ENCODE measurements at regions not wholly inside any gene's neighbourhood (a gene's known extent, or its start where the extent isn't known, plus 50 kb on each side); places are given as distances from the start of the nearest gene placed in this dataset.

- no peaks in the 10 kb centered on the region for H3K9me3 ChIP-seq (ENCODE audit: low read depth, low read length)
- TF ChIP-seq, protein P1, sequence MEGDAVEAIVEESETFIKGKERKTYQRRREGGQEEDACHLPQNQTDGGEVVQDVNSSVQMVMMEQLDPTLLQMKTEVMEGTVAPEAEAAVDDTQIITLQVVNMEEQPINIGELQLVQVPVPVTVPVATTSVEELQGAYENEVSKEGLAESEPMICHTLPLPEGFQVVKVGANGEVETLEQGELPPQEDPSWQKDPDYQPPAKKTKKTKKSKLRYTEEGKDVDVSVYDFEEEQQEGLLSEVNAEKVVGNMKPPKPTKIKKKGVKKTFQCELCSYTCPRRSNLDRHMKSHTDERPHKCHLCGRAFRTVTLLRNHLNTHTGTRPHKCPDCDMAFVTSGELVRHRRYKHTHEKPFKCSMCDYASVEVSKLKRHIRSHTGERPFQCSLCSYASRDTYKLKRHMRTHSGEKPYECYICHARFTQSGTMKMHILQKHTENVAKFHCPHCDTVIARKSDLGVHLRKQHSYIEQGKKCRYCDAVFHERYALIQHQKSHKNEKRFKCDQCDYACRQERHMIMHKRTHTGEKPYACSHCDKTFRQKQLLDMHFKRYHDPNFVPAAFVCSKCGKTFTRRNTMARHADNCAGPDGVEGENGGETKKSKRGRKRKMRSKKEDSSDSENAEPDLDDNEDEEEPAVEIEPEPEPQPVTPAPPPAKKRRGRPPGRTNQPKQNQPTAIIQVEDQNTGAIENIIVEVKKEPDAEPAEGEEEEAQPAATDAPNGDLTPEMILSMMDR (IDR thresholded peaks at IDR 0.05; ENCODE audit: extremely low read depth, low read depth, low read length), result no peak
- H2AFZ ChIP-seq (ENCODE audit: low read length), result no peak overlapping the region
- no peak overlapping the region for H3K4me3 ChIP-seq (ENCODE audit: insufficient read depth, low read length)
- no peak overlapping the region for H3K4me2 ChIP-seq (ENCODE audit: insufficient read depth, low read length)
- H3K4me1 ChIP-seq (ENCODE audit: insufficient read depth, low read length), result no peaks in the 10 kb centered on the region
- H3K27me3 ChIP-seq (ENCODE audit: insufficient read depth, low read length), result no peaks in the 10 kb centered on the region
- no peaks in the 10 kb centered on the region for H4K20me1 ChIP-seq (ENCODE audit: insufficient read depth, low read length)
- no peak for DNase-seq (ENCODE audit: insufficient read length, low spot score, missing footprints)
- no peaks in the 10 kb centered on the region for H3K79me2 ChIP-seq (ENCODE audit: insufficient read depth, low read length)
- H3K27ac ChIP-seq (ENCODE audit: low read depth, low read length), result no peak overlapping the region
- H3K36me3 ChIP-seq (ENCODE audit: insufficient read depth, low read length), result no peaks in the 10 kb centered on the region
Observed at GRCh38 chr5:166373817-166374216, 1917.6 kb upstream of the WWC1 start.

GRCh38 chr5:166377756-166378155, 1913.7 kb upstream of the WWC1 start:
- no peak for DNase-seq (ENCODE audit: insufficient read length, low spot score, missing footprints)
- H3K4me3 ChIP-seq (ENCODE audit: insufficient read depth, low read length), result no peak overlapping the region
- H3K4me2 ChIP-seq (ENCODE audit: insufficient read depth, low read length), result no peak overlapping the region
- no peak overlapping the region for H3K27ac ChIP-seq (ENCODE audit: low read depth, low read length)
- no peaks in the 10 kb centered on the region for H3K79me2 ChIP-seq (ENCODE audit: insufficient read depth, low read length)
- no peak overlapping the region for H2AFZ ChIP-seq (ENCODE audit: low read length)
- no peaks in the 10 kb centered on the region for H3K27me3 ChIP-seq (ENCODE audit: insufficient read depth, low read length)
- no peaks in the 10 kb centered on the region for H3K36me3 ChIP-seq (ENCODE audit: insufficient read depth, low read length)
- no peaks in the 10 kb centered on the region for H3K9me3 ChIP-seq (ENCODE audit: low read depth, low read length)
- no peaks in the 10 kb centered on the region for H4K20me1 ChIP-seq (ENCODE audit: insufficient read depth, low read length)
- TF ChIP-seq, protein P1 (IDR thresholded peaks at IDR 0.05; ENCODE audit: extremely low read depth, low read depth, low read length), result no peak
- no peaks in the 10 kb centered on the region for H3K4me1 ChIP-seq (ENCODE audit: insufficient read depth, low read length)

DNA sequence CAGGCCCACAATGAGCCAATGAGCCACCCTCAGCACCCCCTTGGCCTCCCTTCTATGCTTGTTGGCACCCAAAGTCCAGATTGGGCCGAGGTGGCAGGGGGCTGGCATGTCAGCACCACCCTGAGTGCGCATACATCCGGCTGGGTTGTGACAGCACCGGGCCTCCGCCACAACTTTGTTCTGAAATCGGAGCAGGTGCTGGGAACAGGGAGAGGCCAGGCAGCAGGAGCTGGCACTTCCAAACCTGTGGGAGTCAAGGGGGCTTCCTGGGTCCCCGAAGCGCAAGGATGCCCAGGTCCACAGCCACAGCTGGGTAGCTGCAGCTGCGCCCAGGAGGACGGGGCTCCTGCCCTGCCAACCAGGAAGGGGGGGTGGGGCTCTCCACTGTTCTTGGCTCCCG, 1911.9 kb upstream of the WWC1 start:
- Histone ChIP-seq H3K4me1 (ENCODE audit: insufficient read depth, low read length) (no peaks in the 10 kb centered on the region), H3K27me3 (ENCODE audit: insufficient read depth, low read length) (no peaks in the 10 kb centered on the region), H4K20me1 (ENCODE audit: insufficient read depth, low read length) (no peaks in the 10 kb centered on the region), H3K4me3 (ENCODE audit: insufficient read depth, low read length) (no peak overlapping the region), H3K9me3 (ENCODE audit: low read depth, low read length) (no peaks in the 10 kb centered on the region), H3K36me3 (ENCODE audit: insufficient read depth, low read length) (no peaks in the 10 kb centered on the region), H3K79me2 (ENCODE audit: insufficient read depth, low read length) (no peaks in the 10 kb centered on the region), H3K4me2 (ENCODE audit: insufficient read depth, low read length) (no peak overlapping the region), H3K27ac (ENCODE audit: low read depth, low read length) (no peak overlapping the region), H2AFZ (ENCODE audit: low read length) (no peak overlapping the region)
- no peak for DNase-seq (ENCODE audit: insufficient read length, low spot score, missing footprints)
- TF ChIP-seq, protein P1 (IDR thresholded peaks at IDR 0.05; ENCODE audit: extremely low read depth, low read depth, low read length), result no peak

- Histone ChIP-seq H3K9me3 (ENCODE audit: low read depth, low read length) (no peaks in the 10 kb centered on the region), H3K4me1 (ENCODE audit: insufficient read depth, low read length) (no peaks in the 10 kb centered on the region), H3K27me3 (ENCODE audit: insufficient read depth, low read length) (no peaks in the 10 kb centered on the region), H3K27ac (ENCODE audit: low read depth, low read length) (no peak overlapping the region), H3K36me3 (ENCODE audit: insufficient read depth, low read length) (no peaks in the 10 kb centered on the region), H4K20me1 (ENCODE audit: insufficient read depth, low read length) (no peaks in the 10 kb centered on the region), H3K4me2 (ENCODE audit: insufficient read depth, low read length) (no peak overlapping the region), H3K4me3 (ENCODE audit: insufficient read depth, low read length) (no peak overlapping the region), H3K79me2 (ENCODE audit: insufficient read depth, low read length) (no peaks in the 10 kb centered on the region), H2AFZ (ENCODE audit: low read length) (no peak overlapping the region)
- TF ChIP-seq, protein P1 (IDR thresholded peaks at IDR 0.05; ENCODE audit: extremely low read depth, low read depth, low read length), result no peak
- DNase-seq (ENCODE audit: insufficient read length, low spot score, missing footprints), result no peak
Observed at GRCh38 chr5:166382031-166382430, 1909.4 kb upstream of the WWC1 start.
